Endothelial cell of umbilical vein (primary cell): ENCODE measurements at regions not wholly inside any gene's neighbourhood (a gene's known extent, or its start where the extent isn't known, plus 50 kb on each side); places are given as distances from the start of the nearest gene placed in this dataset.

Source experiments
- BruUV-seq: library from RNA; stranded (reverse); fragments of 400-500 nt; replicated peaks from 2 replicates; lab custom pipeline; 2021; lab: Mats Ljungman, UMichigan
- CTCF ChIA-PET: fragments of 300-600, 350-600 bp; sonication (Branson Sonifier 250); formaldehyde crosslinking; loops from one replicate; lab custom pipeline; 2021; ENCODE audit warnings: antibody characterized with exemption, inconsistent platforms; lab: Charles Lee
- POLR2A ChIA-PET: fragments of 300-600, 350-600 bp; sonication (Branson Sonifier 250); formaldehyde crosslinking; loops from one replicate; lab custom pipeline; 2021; ENCODE audit warnings: antibody characterized with exemption, inconsistent platforms; lab: Charles Lee
- DNase-seq: peaks from one replicate; pipeline ENCODE4 v3.0.0-alpha.2; 2011; ENCODE audit warnings: low read depth, low spot score
- FAIRE-seq: peaks from 2 replicates; lab custom pipeline; 2011; peaks lifted over from hg19 to GRCh38; lab: Jason Lieb, UNC
- H2AFZ ChIP-seq: 2 replicates; pipeline ENCODE4 v1.6.0; 2012; ENCODE audit warnings: low read depth, low read length, control low read depth, inconsistent platforms
- H3K27ac ChIP-seq: 2 replicates; pipeline ENCODE4 v1.5.1; 2011; ENCODE audit warnings: low read depth, mild to moderate bottlenecking, control low read depth, low read length, moderate library complexity; ENCODE audit not compliant: insufficient read depth
- H3K27me3 ChIP-seq, 2 experiments: 2 replicates each; pipeline versions ENCODE4 v1.6.0 to v1.6.1; 2011; ENCODE audit warnings: low read length in 2 of 2, mixed read lengths in 1 of 2; ENCODE audit not compliant: control insufficient read depth in 2 of 2, insufficient read depth in 2 of 2
- H3K36me3 ChIP-seq, 2 experiments: 2 replicates in 1 of 2; 3 replicates in 1 of 2; pipeline ENCODE4 v1.5.1; 2011; ENCODE audit warnings: low read length in 2 of 2, mild to moderate bottlenecking in 1 of 2, moderate library complexity in 1 of 2; ENCODE audit not compliant: control insufficient read depth in 2 of 2, insufficient read depth in 2 of 2; ENCODE audit errors: extremely low read depth in 1 of 2
- H3K4me1 ChIP-seq: 3 replicates; pipeline ENCODE4 v1.5.1; 2011; ENCODE audit warnings: mild to moderate bottlenecking, low read length; ENCODE audit not compliant: control insufficient read depth, insufficient read depth; ENCODE audit errors: extremely low read depth
- H3K4me2 ChIP-seq: 2 replicates; pipeline ENCODE4 v1.6.1; 2011; ENCODE audit warnings: low read length, control low read depth, mixed read lengths; ENCODE audit not compliant: insufficient read depth
- H3K4me3 ChIP-seq, 3 experiments: fragments of 200-600 bp in 1 of 3; sonication (generic), shearing (Covaris generic) in 1 of 3; replicated peaks in 1 of 3; 2 replicates each; pipeline ENCODE4 v1.5.1; 2011 to 2016; ENCODE audit warnings: control low read depth in 3 of 3, low read length in 3 of 3, mild to moderate bottlenecking in 2 of 3, inconsistent platforms in 1 of 3, low read depth in 1 of 3, moderate library complexity in 1 of 3; ENCODE audit not compliant: insufficient read depth in 1 of 3
- H3K79me2 ChIP-seq: 2 replicates; pipeline ENCODE4 v1.6.0; 2012; ENCODE audit warnings: low read length, inconsistent platforms; ENCODE audit not compliant: control insufficient read depth, insufficient read depth
- H3K9ac ChIP-seq: replicated peaks from 2 replicates; pipeline ENCODE3; 2011; ENCODE audit warnings: low read length, control low read depth; ENCODE audit not compliant: insufficient read depth; ENCODE audit errors: extremely low read depth
- H3K9me1 ChIP-seq: replicated peaks from 3 replicates; pipeline ENCODE4 v1.6.0; 2011; ENCODE audit warnings: mild to moderate bottlenecking, low read length; ENCODE audit not compliant: control insufficient read depth, insufficient read depth; ENCODE audit errors: extremely low read depth
- H3K9me3 ChIP-seq: replicated peaks from 2 replicates; pipeline ENCODE4 v1.5.1; 2012; ENCODE audit warnings: low read length, inconsistent platforms; ENCODE audit not compliant: control insufficient read depth, insufficient read depth
- H4K20me1 ChIP-seq: replicated peaks from 2 replicates; pipeline ENCODE3; 2011; ENCODE audit warnings: mild to moderate bottlenecking, low read length; ENCODE audit not compliant: control insufficient read depth, insufficient read depth; ENCODE audit errors: extremely low read depth
- CTCF ChIP-seq, 2 donors: IDR thresholded peaks; 1 replicate in 1 of 2; 2 replicates in 1 of 2; pipeline ENCODE4 v1.5.1; 2011; ENCODE audit warnings: low read length in 2 of 2, mild to moderate bottlenecking in 2 of 2, moderate library complexity in 2 of 2, control low read depth in 1 of 2, inconsistent platforms in 1 of 2, low read depth in 1 of 2; ENCODE audit not compliant: insufficient read depth in 1 of 2; ENCODE audit errors: extremely low read depth in 1 of 2
- EZH2 ChIP-seq: IDR thresholded peaks from 2 replicates; pipeline ENCODE4 v1.6.1; 2012; ENCODE audit warnings: borderline replicate concordance, low read depth, mild to moderate bottlenecking, moderate library complexity, low read length, inconsistent platforms; ENCODE audit not compliant: severe bottlenecking
- FOS ChIP-seq: IDR thresholded peaks from 2 replicates; pipeline ENCODE4 v1.6.1; 2011; ENCODE audit warnings: mild to moderate bottlenecking, low read length, moderate library complexity, borderline replicate concordance; ENCODE audit not compliant: insufficient read depth
- GATA2 ChIP-seq: IDR thresholded peaks from 2 replicates; pipeline ENCODE4 v1.7.0; 2011; ENCODE audit warnings: low read depth, mild to moderate bottlenecking, moderate library complexity, mixed read lengths, low read length; ENCODE audit not compliant: insufficient read length, insufficient read depth
- JUN ChIP-seq: IDR thresholded peaks from 2 replicates; pipeline ENCODE4 v1.6.1; 2011; ENCODE audit warnings: borderline replicate concordance, low read depth; ENCODE audit not compliant: insufficient read length, insufficient read depth
- MAX ChIP-seq: IDR thresholded peaks from 2 replicates; pipeline ENCODE4 v1.6.1; 2011; ENCODE audit not compliant: insufficient read depth, insufficient read length
- MYC ChIP-seq: IDR thresholded peaks from one replicate; pipeline ENCODE4 v1.6.1; 2011; ENCODE audit warnings: mild to moderate bottlenecking, low read depth, low read length
- POLR2A ChIP-seq: IDR thresholded peaks from 2 replicates; pipeline ENCODE4 v1.6.1; 2012; ENCODE audit warnings: low read depth, mild to moderate bottlenecking, control low read depth, low read length
- POLR2AphosphoS5 ChIP-seq: IDR thresholded peaks from 2 replicates; pipeline ENCODE4 v1.6.1; 2012; ENCODE audit warnings: low read depth, mild to moderate bottlenecking, control low read depth, low read length, moderate library complexity; ENCODE audit not compliant: insufficient read depth
- dilution Hi-C: fragments of 300-500 bp; cut with MboI; formaldehyde crosslinking; loops from one replicate; pipeline ENCODE4 v1.15.0; 2019; ENCODE audit warnings: low sequenced_read_pairs; ENCODE audit not compliant: extremely low pct_ligation_motif_present
- intact Hi-C: fragments of 100-400 bp; cut with micrococcal nuclease; formaldehyde crosslinking; loops from one replicate; pipeline ENCODE4 v1.10.0; 2022

GRCh38 chr2:22995576-22995975 is 389.4 kb upstream of the KLHL29 start:
- no peak overlapping the region for H3K4me2 ChIP-seq
- H3K27ac ChIP-seq, result no peak overlapping the region
- TF ChIP-seq MAX, result no peak
- no peak for TF ChIP-seq JUN
- no peak for TF ChIP-seq CTCF (IDR thresholded peaks at IDR 0.05; ENCODE audit: extremely low read depth in 1 of 2, insufficient read depth in 1 of 2, low read depth in 1 of 2, low read length in 2 of 2)
- TF ChIP-seq FOS, result no peak
- no peak for TF ChIP-seq POLR2AphosphoS5
- TF ChIP-seq EZH2, result no peak
- TF ChIP-seq MYC, result no peak
- TF ChIP-seq POLR2A, result no peak
- TF ChIP-seq GATA2, result no peak
- POLR2A ChIA-PET, result no interaction called here
- CTCF ChIA-PET, result no interaction called here
- no peaks in the 10 kb centered on the region for H3K9me1 ChIP-seq
- H4K20me1 ChIP-seq, result no peaks in the 10 kb centered on the region
- BruUV-seq, result no TSS peak
- H3K4me3 ChIP-seq, result no peak overlapping the region
- H3K9me3 ChIP-seq, result peaks cover 2% of the 10 kb centered on the region
- no peak overlapping the region for H2AFZ ChIP-seq
- intact Hi-C loops, result no loop called here
- no peaks in the 10 kb centered on the region for H3K36me3 ChIP-seq
- no peak for DNase-seq
- H3K27me3 ChIP-seq, result no peaks in the 10 kb centered on the region
- no peaks in the 10 kb centered on the region for H3K4me1 ChIP-seq
- no peaks in the 10 kb centered on the region for H3K79me2 ChIP-seq
- H3K9ac ChIP-seq, result no peak overlapping the region
- dilution Hi-C loops, result no loop called here
- no peak for FAIRE-seq
